GM19397 (cell line): ENCODE measurements at regions not wholly inside any gene's neighbourhood (a gene's known extent, or its start where the extent isn't known, plus 50 kb on each side); places are given as distances from the start of the nearest gene placed in this dataset.

Experiments used
- ATAC-seq: cut with Tn5 transposase; IDR thresholded peaks from one replicate; pipeline ENCODE4 v1.9.1; 2021; ENCODE audit warnings: mild to moderate bottlenecking, moderate library complexity; ENCODE audit not compliant: unreplicated experiment

GRCh38 chr15:100734586-100734985, 132.2 kb downstream of the ASB7 start:
- ATAC-seq, result no peak

- no peak for ATAC-seq
These were observed 133.0 kb downstream of the ASB7 start for GRCh38 chr15:100735129-100736053.

GRCh38 chr15:100737214-100737613, 134.8 kb downstream of the ASB7 start:
- ATAC-seq, result no peak

GRCh38 chr15:100738614-100739013, 136.2 kb downstream of the ASB7 start:
- no peak for ATAC-seq

- ATAC-seq, result no peak
These were observed 137.7 kb downstream of the ASB7 start for GRCh38 chr15:100740138-100740537.

GRCh38 chr15:100751585-100751984, 128.0 kb upstream of the ALDH1A3 start:
- no peak for ATAC-seq

GRCh38 chr15:100753503-100753902, 126.1 kb upstream of the ALDH1A3 start:
- no peak for ATAC-seq

GRCh38 chr15:100757661-100758060, 122.0 kb upstream of the ALDH1A3 start:
- ATAC-seq, result no peak

GRCh38 chr15:100758555-100758954, 121.1 kb upstream of the ALDH1A3 start:
- ATAC-seq, result no peak

GRCh38 chr15:100759106-100759505, 120.5 kb upstream of the ALDH1A3 start:
- no peak for ATAC-seq

- ATAC-seq, result no peak
These were observed 119.8 kb upstream of the ALDH1A3 start for GRCh38 chr15:100759698-100760356.

GRCh38 chr15:100760357-100760903, 119.2 kb upstream of the ALDH1A3 start:
- ATAC-seq, result no peak

GRCh38 chr15:100761290-100761935, 118.2 kb upstream of the ALDH1A3 start:
- no peak for ATAC-seq

- no peak for ATAC-seq
These were observed 117.3 kb upstream of the ALDH1A3 start for GRCh38 chr15:100762289-100762688.

- ATAC-seq, result no peak
These were observed 116.5 kb upstream of the ALDH1A3 start for GRCh38 chr15:100762913-100763834.

GRCh38 chr15:100763835-100764750, 115.5 kb upstream of the ALDH1A3 start:
- ATAC-seq, result no peak

GRCh38 chr15:100764778-100765466, 114.7 kb upstream of the ALDH1A3 start:
- ATAC-seq, result no peak

GRCh38 chr15:100765467-100766241, 114.0 kb upstream of the ALDH1A3 start:
- ATAC-seq, result no peak
